ENCODE measurements at regions not wholly inside any gene's neighbourhood (a gene's known extent, or its start where the extent isn't known, plus 50 kb on each side); places are given as distances from the start of the nearest gene placed in this dataset.

GRCh38 chr9:75544815-75545214, 345.7 kb upstream of the PCSK5 start:
- DNase-seq (no peak), ATAC-seq (ENCODE audit: low read depth) (no peak)
- H2AK9ac ChIP-seq (replicated peaks; ENCODE audit: low read depth, low read length, poor library complexity): no peak overlapping the region
- H3K9me1 ChIP-seq (ENCODE audit: insufficient read depth, low read length): no peaks in the 10 kb centered on the region
- H4K8ac ChIP-seq (ENCODE audit: low read depth in 2 of 2, low read length in 2 of 2): no peak overlapping the region
- TF ChIP-seq SMC3 (IDR thresholded peaks at IDR 0.05; ENCODE audit: low read depth, low read length) (no peak), RCOR1 (IDR thresholded peaks at IDR 0.05; ENCODE audit: insufficient replicate concordance, low read length) (no peak), USF2 (IDR thresholded peaks at IDR 0.05; ENCODE audit: low read depth, low read length) (no peak), CEBPB (IDR thresholded peaks at IDR 0.05; ENCODE audit: low read depth, low read length) (no peak), BHLHE40 (IDR thresholded peaks at IDR 0.05; ENCODE audit: low read depth, low read length) (no peak), MXI1 (IDR thresholded peaks at IDR 0.05; ENCODE audit: borderline replicate concordance, low read depth, low read length) (no peak), ELK1 (IDR thresholded peaks at IDR 0.05; ENCODE audit: borderline replicate concordance, low read depth, low read length) (no peak)
- TF ChIP-seq, protein P1, sequence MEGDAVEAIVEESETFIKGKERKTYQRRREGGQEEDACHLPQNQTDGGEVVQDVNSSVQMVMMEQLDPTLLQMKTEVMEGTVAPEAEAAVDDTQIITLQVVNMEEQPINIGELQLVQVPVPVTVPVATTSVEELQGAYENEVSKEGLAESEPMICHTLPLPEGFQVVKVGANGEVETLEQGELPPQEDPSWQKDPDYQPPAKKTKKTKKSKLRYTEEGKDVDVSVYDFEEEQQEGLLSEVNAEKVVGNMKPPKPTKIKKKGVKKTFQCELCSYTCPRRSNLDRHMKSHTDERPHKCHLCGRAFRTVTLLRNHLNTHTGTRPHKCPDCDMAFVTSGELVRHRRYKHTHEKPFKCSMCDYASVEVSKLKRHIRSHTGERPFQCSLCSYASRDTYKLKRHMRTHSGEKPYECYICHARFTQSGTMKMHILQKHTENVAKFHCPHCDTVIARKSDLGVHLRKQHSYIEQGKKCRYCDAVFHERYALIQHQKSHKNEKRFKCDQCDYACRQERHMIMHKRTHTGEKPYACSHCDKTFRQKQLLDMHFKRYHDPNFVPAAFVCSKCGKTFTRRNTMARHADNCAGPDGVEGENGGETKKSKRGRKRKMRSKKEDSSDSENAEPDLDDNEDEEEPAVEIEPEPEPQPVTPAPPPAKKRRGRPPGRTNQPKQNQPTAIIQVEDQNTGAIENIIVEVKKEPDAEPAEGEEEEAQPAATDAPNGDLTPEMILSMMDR (conservative IDR thresholded peaks at IDR 0.05; ENCODE audit: low read depth, low read length): no peak
- no peak overlapping the region for H2BK15ac ChIP-seq (ENCODE audit: low read depth, low read length)
- no peaks in the 10 kb centered on the region for H3K27me3 ChIP-seq (ENCODE audit: control insufficient read depth, insufficient read depth, low read length)
- no peaks in the 10 kb centered on the region for H3K4me1 ChIP-seq (ENCODE audit: control insufficient read depth, insufficient read depth, low read length)
- H3K4me2 ChIP-seq (ENCODE audit: low read depth, low read length): no peak overlapping the region
- H3K27ac ChIP-seq (ENCODE audit: insufficient read depth, low read length): no peak overlapping the region
- dilution Hi-C loops (cut with HindIII; ENCODE audit: low sequenced_read_pairs, unreplicated experiment): no loop called here
- H3K56ac ChIP-seq (ENCODE audit: extremely low read depth, insufficient read depth, low read length): no peak overlapping the region
- in situ Hi-C loops (cut with MboI; ENCODE audit: low sequenced_read_pairs): no loop called here
- no peak overlapping the region for H3K18ac ChIP-seq (ENCODE audit: low read depth, low read length)
- no peaks in the 10 kb centered on the region for H4K20me1 ChIP-seq (ENCODE audit: insufficient read depth, low read length)
- H2BK5ac ChIP-seq (ENCODE audit: low read depth, low read length, poor library complexity, severe bottlenecking): no peak overlapping the region
- H3K14ac ChIP-seq (replicated peaks; ENCODE audit: low read depth, low read length): no peak overlapping the region
- intact Hi-C loops (cut with micrococcal nuclease): no loop called here
- H3K9me3 ChIP-seq (ENCODE audit: control insufficient read depth, insufficient read depth, low read length): peaks cover 2% of the 10 kb centered on the region; the same call in 1 of the 2 replicates
- POLR2A ChIA-PET (ENCODE audit: unreplicated experiment): no interaction called here
- no peak overlapping the region for H2AFZ ChIP-seq (replicated peaks; ENCODE audit: low read length, poor library complexity)
- H2BK120ac ChIP-seq (ENCODE audit: low read depth, low read length): no peak overlapping the region
- H3K36me3 ChIP-seq (ENCODE audit: control insufficient read depth, insufficient read depth, low read length): no peaks in the 10 kb centered on the region
- H4K5ac ChIP-seq (ENCODE audit: low read depth, low read length): no peak overlapping the region
- H2AK5ac ChIP-seq (ENCODE audit: low read depth, low read length): no peak overlapping the region
- H3K4ac ChIP-seq (ENCODE audit: low read depth, low read length): no peak overlapping the region
- no peak overlapping the region for H2BK20ac ChIP-seq (ENCODE audit: low read depth, low read length)
- no peak overlapping the region for H3K4me3 ChIP-seq (ENCODE audit: insufficient read depth, low read depth, low read length)
- H3K23ac ChIP-seq (ENCODE audit: low read depth, low read length): no peak overlapping the region
- no peak overlapping the region for H3K9ac ChIP-seq (ENCODE audit: low read depth, low read length)
- CTCF ChIA-PET: no interaction called here
- BruUV-seq (replicated peaks): no TSS peak
- H4K91ac ChIP-seq (ENCODE audit: insufficient read depth, low read depth, low read length): no peak overlapping the region
- H3K79me1 ChIP-seq (ENCODE audit: low read depth in 1 of 2, low read length in 2 of 2): no peaks in the 10 kb centered on the region
